GM23338 (cell line): ENCODE measurements at regions not wholly inside any gene's neighbourhood (a gene's known extent, or its start where the extent isn't known, plus 50 kb on each side); places are given as distances from the start of the nearest gene placed in this dataset.

Source experiments
- ATAC-seq: fragments of 200-7000 bp; cut with Tn5 transposase; 3 replicates; pipeline ENCODE4 v1.9.1; 2020
- DNase-seq: peaks from one replicate; pipeline ENCODE4 v3.0.0-alpha.2; 2015; ENCODE audit warnings: low spot score
- H2AFZ ChIP-seq: fragments of 200-600 bp; sonication (generic); 2 replicates; pipeline ENCODE4 v1.8.0; 2016; ENCODE audit warnings: antibody characterized with exemption, mild to moderate bottlenecking, moderate library complexity
- H3F3A ChIP-seq: fragments of 200-600 bp; sonication (generic); replicated peaks from 2 replicates; pipeline ENCODE4 v1.8.0; 2017; ENCODE audit warnings: antibody characterized with exemption, mixed run types, low read depth
- H3K27ac ChIP-seq: fragments of 200-600 bp; sonication (generic); 2 replicates; pipeline ENCODE4 v1.6.1; 2016; ENCODE audit warnings: low read depth
- H3K27me3 ChIP-seq: fragments of 200-600 bp; sonication (generic); 2 replicates; pipeline ENCODE4 v1.8.0; 2016; ENCODE audit warnings: mild to moderate bottlenecking, mixed run types, moderate library complexity; ENCODE audit not compliant: insufficient read depth
- H3K36me3 ChIP-seq: fragments of 200-600 bp; sonication (generic); 2 replicates; pipeline ENCODE4 v1.8.0; 2016; ENCODE audit warnings: mild to moderate bottlenecking; ENCODE audit not compliant: insufficient read depth
- H3K4me1 ChIP-seq: fragments of 200-600 bp; sonication (generic); 2 replicates; pipeline ENCODE4 v1.8.0; 2016; ENCODE audit warnings: mild to moderate bottlenecking, moderate library complexity; ENCODE audit not compliant: insufficient read depth
- H3K4me2 ChIP-seq: fragments of 200-600 bp; sonication (generic); 2 replicates; pipeline ENCODE4 v1.7.1; 2017; ENCODE audit warnings: mixed run types
- H3K4me3 ChIP-seq: fragments of 200-600 bp; sonication (generic); 2 replicates; pipeline ENCODE4 v1.6.1; 2016; ENCODE audit warnings: mixed run types
- H3K79me2 ChIP-seq: fragments of 200-600 bp; sonication (generic); replicated peaks from 2 replicates; pipeline ENCODE4 v1.8.0; 2017; ENCODE audit warnings: mild to moderate bottlenecking; ENCODE audit not compliant: insufficient read depth
- H3K9me2 ChIP-seq: fragments of 200-600 bp; sonication (generic); 2 replicates; pipeline ENCODE4 v1.8.0; 2017; ENCODE audit not compliant: insufficient read depth
- H4K20me1 ChIP-seq: fragments of 200-600 bp; sonication (generic); replicated peaks from 2 replicates; pipeline ENCODE4 v1.8.0; 2017; ENCODE audit warnings: mild to moderate bottlenecking; ENCODE audit not compliant: insufficient read depth
- H3K27ac Mint-ChIP-seq: 2 replicates; pipeline ENCODE4 v1.8.0; 2020; ENCODE audit warnings: inconsistent platforms, mild to moderate bottlenecking, moderate library complexity, mixed read lengths
- H3K27me3 Mint-ChIP-seq: 3 replicates; pipeline ENCODE4 v1.8.0; 2022; ENCODE audit warnings: low read depth, mild to moderate bottlenecking, moderate library complexity, mixed read lengths, inconsistent platforms; ENCODE audit not compliant: insufficient read depth, poor library complexity
- H3K36me3 Mint-ChIP-seq: 3 replicates; pipeline ENCODE4 v1.8.0; 2021; ENCODE audit warnings: low read depth, mild to moderate bottlenecking, inconsistent platforms, moderate library complexity, mixed read lengths
- H3K4me1 Mint-ChIP-seq: 3 replicates; pipeline ENCODE4 v1.8.0; 2020; ENCODE audit warnings: mild to moderate bottlenecking, inconsistent platforms, mixed read lengths
- H3K4me3 Mint-ChIP-seq: 3 replicates; pipeline ENCODE4 v1.8.0; 2021; ENCODE audit warnings: moderate library complexity, mild to moderate bottlenecking, inconsistent platforms, mixed read lengths
- H3K9me3 Mint-ChIP-seq: 3 replicates; pipeline ENCODE4 v1.8.0; 2020; ENCODE audit warnings: moderate library complexity, mild to moderate bottlenecking, inconsistent platforms, mixed read lengths
- CREB1 ChIP-seq: fragments of 250-450 bp; sonication (Bioruptor Pico); IDR thresholded peaks from 2 replicates; pipeline ENCODE4 v1.5.0; 2020; ENCODE audit warnings: low read depth, mild to moderate bottlenecking, moderate library complexity
- CTCF ChIP-seq, 2 experiments: fragments of 200-600 bp in 1 of 2; sonication (generic) in 1 of 2; conservative IDR thresholded peaks; 2 replicates each; pipeline versions ENCODE4 v1.5.1 to v1.6.1; 2016 to 2017; ENCODE audit warnings: antibody characterized with exemption in 2 of 2, low read depth in 2 of 2, mild to moderate bottlenecking in 2 of 2, moderate library complexity in 1 of 2
- ETS1 ChIP-seq: IDR thresholded peaks from 2 replicates; pipeline ENCODE4 v1.6.1; 2016; ENCODE audit warnings: antibody characterized with exemption
- EZH2 ChIP-seq: fragments of 200-600 bp; sonication (generic); IDR thresholded peaks from one replicate; pipeline ENCODE4 v1.8.0; 2017; ENCODE audit warnings: antibody characterized with exemption, mild to moderate bottlenecking, low read depth; ENCODE audit not compliant: unreplicated experiment
- EZH2phosphoT487 ChIP-seq: fragments of 200-600 bp; sonication (generic); IDR thresholded peaks from one replicate; pipeline ENCODE4 v1.8.1; 2018; ENCODE audit warnings: antibody characterized with exemption; ENCODE audit not compliant: unreplicated experiment
- JUNB ChIP-seq: IDR thresholded peaks from one replicate; pipeline ENCODE4 v1.6.1; 2016; ENCODE audit warnings: antibody characterized with exemption; ENCODE audit not compliant: unreplicated experiment
- NANOG ChIP-seq: IDR thresholded peaks from 2 replicates; pipeline ENCODE4 v1.6.1; 2016; ENCODE audit warnings: antibody characterized with exemption, borderline replicate concordance
- POLR2AphosphoS5 ChIP-seq: IDR thresholded peaks from 2 replicates; pipeline ENCODE4 v1.6.1; 2016; ENCODE audit warnings: antibody characterized with exemption, low read depth
- REST ChIP-seq: IDR thresholded peaks from one replicate; pipeline ENCODE4 v1.6.1; 2018; ENCODE audit warnings: antibody characterized with exemption; ENCODE audit not compliant: unreplicated experiment
- STAT1 ChIP-seq: IDR thresholded peaks from one replicate; pipeline ENCODE4 v1.6.1; 2016; ENCODE audit warnings: antibody characterized with exemption; ENCODE audit not compliant: unreplicated experiment
- ZNF114 ChIP-seq: fragments of 250-450 bp; sonication (Bioruptor Pico); IDR thresholded peaks from 2 replicates; pipeline ENCODE4 v1.5.0; 2020; ENCODE audit warnings: mild to moderate bottlenecking, moderate library complexity
- ZNF331 ChIP-seq: fragments of 250-450 bp; sonication (Bioruptor Pico); IDR thresholded peaks from 2 replicates; pipeline ENCODE4 v1.5.0; 2020; ENCODE audit warnings: low read depth, mild to moderate bottlenecking, moderate library complexity
- TF ChIP-seq, protein P1 (sequence below): fragments of 250-450 bp; sonication (Bioruptor Pico); IDR thresholded peaks from 2 replicates; pipeline ENCODE4 v1.5.0; 2020; ENCODE audit warnings: mild to moderate bottlenecking, moderate library complexity

GRCh38 chr14:97116546-97116945 is 319.4 kb downstream of the VRK1 start:
- H3K27me3 ChIP-seq = no peaks in the 10 kb centered on the region
- H3K4me3 Mint-ChIP-seq = no peak overlapping the region
- H4K20me1 ChIP-seq = no peaks in the 10 kb centered on the region
- no peaks in the 10 kb centered on the region for H3K79me2 ChIP-seq
- no peaks in the 10 kb centered on the region for H3F3A ChIP-seq
- no peak overlapping the region for H3K27ac ChIP-seq
- H3K27ac Mint-ChIP-seq = no peak overlapping the region
- no peak for DNase-seq
- H3K4me3 ChIP-seq = no peak overlapping the region
- H3K9me2 ChIP-seq = peaks cover 11% of the 10 kb centered on the region; the same call in 1 of the 2 replicates
- no peaks in the 10 kb centered on the region for H3K4me1 Mint-ChIP-seq
- TF ChIP-seq STAT1 = no peak
- TF ChIP-seq EZH2 = no peak
- no peak for TF ChIP-seq ZNF114
- TF ChIP-seq POLR2AphosphoS5 = no peak
- TF ChIP-seq NANOG = no peak
- no peak for TF ChIP-seq REST
- TF ChIP-seq JUNB = no peak
- TF ChIP-seq CREB1 = no peak
- no peak for TF ChIP-seq ETS1
- TF ChIP-seq ZNF331 (CRISPR knock-in tag) = no peak
- TF ChIP-seq CTCF (conservative IDR thresholded peaks at IDR 0.05; ENCODE audit: low read depth in 2 of 2) = no peak
- TF ChIP-seq EZH2phosphoT487 = no peak
- TF ChIP-seq, protein P1, sequence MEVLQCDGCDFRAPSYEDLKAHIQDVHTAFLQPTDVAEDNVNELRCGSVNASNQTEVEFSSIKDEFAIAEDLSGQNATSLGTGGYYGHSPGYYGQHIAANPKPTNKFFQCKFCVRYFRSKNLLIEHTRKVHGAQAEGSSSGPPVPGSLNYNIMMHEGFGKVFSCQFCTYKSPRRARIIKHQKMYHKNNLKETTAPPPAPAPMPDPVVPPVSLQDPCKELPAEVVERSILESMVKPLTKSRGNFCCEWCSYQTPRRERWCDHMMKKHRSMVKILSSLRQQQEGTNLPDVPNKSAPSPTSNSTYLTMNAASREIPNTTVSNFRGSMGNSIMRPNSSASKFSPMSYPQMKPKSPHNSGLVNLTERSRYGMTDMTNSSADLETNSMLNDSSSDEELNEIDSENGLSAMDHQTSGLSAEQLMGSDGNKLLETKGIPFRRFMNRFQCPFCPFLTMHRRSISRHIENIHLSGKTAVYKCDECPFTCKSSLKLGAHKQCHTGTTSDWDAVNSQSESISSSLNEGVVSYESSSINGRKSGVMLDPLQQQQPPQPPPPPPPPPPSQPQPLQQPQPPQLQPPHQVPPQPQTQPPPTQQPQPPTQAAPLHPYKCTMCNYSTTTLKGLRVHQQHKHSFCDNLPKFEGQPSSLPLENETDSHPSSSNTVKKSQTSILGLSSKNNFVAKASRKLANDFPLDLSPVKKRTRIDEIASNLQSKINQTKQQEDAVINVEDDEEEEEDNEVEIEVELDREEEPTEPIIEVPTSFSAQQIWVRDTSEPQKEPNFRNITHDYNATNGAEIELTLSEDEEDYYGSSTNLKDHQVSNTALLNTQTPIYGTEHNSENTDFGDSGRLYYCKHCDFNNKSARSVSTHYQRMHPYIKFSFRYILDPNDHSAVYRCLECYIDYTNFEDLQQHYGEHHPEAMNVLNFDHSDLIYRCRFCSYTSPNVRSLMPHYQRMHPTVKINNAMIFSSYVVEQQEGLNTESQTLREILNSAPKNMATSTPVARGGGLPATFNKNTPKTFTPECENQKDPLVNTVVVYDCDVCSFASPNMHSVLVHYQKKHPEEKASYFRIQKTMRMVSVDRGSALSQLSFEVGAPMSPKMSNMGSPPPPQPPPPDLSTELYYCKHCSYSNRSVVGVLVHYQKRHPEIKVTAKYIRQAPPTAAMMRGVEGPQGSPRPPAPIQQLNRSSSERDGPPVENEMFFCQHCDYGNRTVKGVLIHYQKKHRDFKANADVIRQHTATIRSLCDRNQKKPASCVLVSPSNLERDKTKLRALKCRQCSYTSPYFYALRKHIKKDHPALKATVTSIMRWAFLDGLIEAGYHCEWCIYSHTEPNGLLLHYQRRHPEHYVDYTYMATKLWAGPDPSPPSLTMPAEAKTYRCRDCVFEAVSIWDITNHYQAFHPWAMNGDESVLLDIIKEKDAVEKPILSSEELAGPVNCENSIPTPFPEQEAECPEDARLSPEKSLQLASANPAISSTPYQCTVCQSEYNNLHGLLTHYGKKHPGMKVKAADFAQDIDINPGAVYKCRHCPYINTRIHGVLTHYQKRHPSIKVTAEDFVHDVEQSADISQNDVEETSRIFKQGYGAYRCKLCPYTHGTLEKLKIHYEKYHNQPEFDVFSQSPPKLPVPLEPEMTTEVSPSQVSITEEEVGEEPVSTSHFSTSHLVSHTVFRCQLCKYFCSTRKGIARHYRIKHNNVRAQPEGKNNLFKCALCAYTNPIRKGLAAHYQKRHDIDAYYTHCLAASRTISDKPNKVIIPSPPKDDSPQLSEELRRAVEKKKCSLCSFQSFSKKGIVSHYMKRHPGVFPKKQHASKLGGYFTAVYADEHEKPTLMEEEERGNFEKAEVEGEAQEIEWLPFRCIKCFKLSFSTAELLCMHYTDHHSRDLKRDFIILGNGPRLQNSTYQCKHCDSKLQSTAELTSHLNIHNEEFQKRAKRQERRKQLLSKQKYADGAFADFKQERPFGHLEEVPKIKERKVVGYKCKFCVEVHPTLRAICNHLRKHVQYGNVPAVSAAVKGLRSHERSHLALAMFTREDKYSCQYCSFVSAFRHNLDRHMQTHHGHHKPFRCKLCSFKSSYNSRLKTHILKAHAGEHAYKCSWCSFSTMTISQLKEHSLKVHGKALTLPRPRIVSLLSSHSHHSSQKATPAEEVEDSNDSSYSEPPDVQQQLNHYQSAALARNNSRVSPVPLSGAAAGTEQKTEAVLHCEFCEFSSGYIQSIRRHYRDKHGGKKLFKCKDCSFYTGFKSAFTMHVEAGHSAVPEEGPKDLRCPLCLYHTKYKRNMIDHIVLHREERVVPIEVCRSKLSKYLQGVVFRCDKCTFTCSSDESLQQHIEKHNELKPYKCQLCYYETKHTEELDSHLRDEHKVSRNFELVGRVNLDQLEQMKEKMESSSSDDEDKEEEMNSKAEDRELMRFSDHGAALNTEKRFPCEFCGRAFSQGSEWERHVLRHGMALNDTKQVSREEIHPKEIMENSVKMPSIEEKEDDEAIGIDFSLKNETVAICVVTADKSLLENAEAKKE (CRISPR knock-in tag) = no peak
- no peaks in the 10 kb centered on the region for H3K36me3 Mint-ChIP-seq
- no peak for ATAC-seq
- no peak overlapping the region for H2AFZ ChIP-seq
- no peaks in the 10 kb centered on the region for H3K36me3 ChIP-seq
- H3K4me2 ChIP-seq = no peak overlapping the region
- H3K4me1 ChIP-seq = no peaks in the 10 kb centered on the region
- peaks cover 3% of the 10 kb centered on the region for H3K27me3 Mint-ChIP-seq
- no peaks in the 10 kb centered on the region for H3K9me3 Mint-ChIP-seq
